GM23338 (cell line): ENCODE measurements at regions not wholly inside any gene's neighbourhood (a gene's known extent, or its start where the extent isn't known, plus 50 kb on each side); places are given as distances from the start of the nearest gene placed in this dataset.

ENCODE experiments used
- ATAC-seq: fragments of 200-7000 bp; cut with Tn5 transposase; 3 replicates; pipeline ENCODE4 v1.9.1; 2020
- DNase-seq: peaks from one replicate; pipeline ENCODE4 v3.0.0-alpha.2; 2015; ENCODE audit warnings: low spot score
- H2AFZ ChIP-seq: fragments of 200-600 bp; sonication (generic); 2 replicates; pipeline ENCODE4 v1.8.0; 2016; ENCODE audit warnings: antibody characterized with exemption, mild to moderate bottlenecking, moderate library complexity
- H3F3A ChIP-seq: fragments of 200-600 bp; sonication (generic); replicated peaks from 2 replicates; pipeline ENCODE4 v1.8.0; 2017; ENCODE audit warnings: antibody characterized with exemption, mixed run types, low read depth
- H3K27ac ChIP-seq: fragments of 200-600 bp; sonication (generic); 2 replicates; pipeline ENCODE4 v1.6.1; 2016; ENCODE audit warnings: low read depth
- H3K27me3 ChIP-seq: fragments of 200-600 bp; sonication (generic); 2 replicates; pipeline ENCODE4 v1.8.0; 2016; ENCODE audit warnings: mild to moderate bottlenecking, mixed run types, moderate library complexity; ENCODE audit not compliant: insufficient read depth
- H3K36me3 ChIP-seq: fragments of 200-600 bp; sonication (generic); 2 replicates; pipeline ENCODE4 v1.8.0; 2016; ENCODE audit warnings: mild to moderate bottlenecking; ENCODE audit not compliant: insufficient read depth
- H3K4me1 ChIP-seq: fragments of 200-600 bp; sonication (generic); 2 replicates; pipeline ENCODE4 v1.8.0; 2016; ENCODE audit warnings: mild to moderate bottlenecking, moderate library complexity; ENCODE audit not compliant: insufficient read depth
- H3K4me2 ChIP-seq: fragments of 200-600 bp; sonication (generic); 2 replicates; pipeline ENCODE4 v1.7.1; 2017; ENCODE audit warnings: mixed run types
- H3K4me3 ChIP-seq: fragments of 200-600 bp; sonication (generic); 2 replicates; pipeline ENCODE4 v1.6.1; 2016; ENCODE audit warnings: mixed run types
- H3K79me2 ChIP-seq: fragments of 200-600 bp; sonication (generic); replicated peaks from 2 replicates; pipeline ENCODE4 v1.8.0; 2017; ENCODE audit warnings: mild to moderate bottlenecking; ENCODE audit not compliant: insufficient read depth
- H3K9me2 ChIP-seq: fragments of 200-600 bp; sonication (generic); 2 replicates; pipeline ENCODE4 v1.8.0; 2017; ENCODE audit not compliant: insufficient read depth
- H4K20me1 ChIP-seq: fragments of 200-600 bp; sonication (generic); replicated peaks from 2 replicates; pipeline ENCODE4 v1.8.0; 2017; ENCODE audit warnings: mild to moderate bottlenecking; ENCODE audit not compliant: insufficient read depth
- H3K27ac Mint-ChIP-seq: 2 replicates; pipeline ENCODE4 v1.8.0; 2020; ENCODE audit warnings: inconsistent platforms, mild to moderate bottlenecking, moderate library complexity, mixed read lengths
- H3K27me3 Mint-ChIP-seq: 3 replicates; pipeline ENCODE4 v1.8.0; 2022; ENCODE audit warnings: low read depth, mild to moderate bottlenecking, moderate library complexity, mixed read lengths, inconsistent platforms; ENCODE audit not compliant: insufficient read depth, poor library complexity
- H3K36me3 Mint-ChIP-seq: 3 replicates; pipeline ENCODE4 v1.8.0; 2021; ENCODE audit warnings: low read depth, mild to moderate bottlenecking, inconsistent platforms, moderate library complexity, mixed read lengths
- H3K4me1 Mint-ChIP-seq: 3 replicates; pipeline ENCODE4 v1.8.0; 2020; ENCODE audit warnings: mild to moderate bottlenecking, inconsistent platforms, mixed read lengths
- H3K4me3 Mint-ChIP-seq: 3 replicates; pipeline ENCODE4 v1.8.0; 2021; ENCODE audit warnings: moderate library complexity, mild to moderate bottlenecking, inconsistent platforms, mixed read lengths
- H3K9me3 Mint-ChIP-seq: 3 replicates; pipeline ENCODE4 v1.8.0; 2020; ENCODE audit warnings: moderate library complexity, mild to moderate bottlenecking, inconsistent platforms, mixed read lengths
- CREB1 ChIP-seq: fragments of 250-450 bp; sonication (Bioruptor Pico); IDR thresholded peaks from 2 replicates; pipeline ENCODE4 v1.5.0; 2020; ENCODE audit warnings: low read depth, mild to moderate bottlenecking, moderate library complexity
- ETS1 ChIP-seq: IDR thresholded peaks from 2 replicates; pipeline ENCODE4 v1.6.1; 2016; ENCODE audit warnings: antibody characterized with exemption
- EZH2phosphoT487 ChIP-seq: fragments of 200-600 bp; sonication (generic); IDR thresholded peaks from one replicate; pipeline ENCODE4 v1.8.1; 2018; ENCODE audit warnings: antibody characterized with exemption; ENCODE audit not compliant: unreplicated experiment
- JUNB ChIP-seq: IDR thresholded peaks from one replicate; pipeline ENCODE4 v1.6.1; 2016; ENCODE audit warnings: antibody characterized with exemption; ENCODE audit not compliant: unreplicated experiment
- NANOG ChIP-seq: IDR thresholded peaks from 2 replicates; pipeline ENCODE4 v1.6.1; 2016; ENCODE audit warnings: antibody characterized with exemption, borderline replicate concordance
- POLR2AphosphoS5 ChIP-seq: IDR thresholded peaks from 2 replicates; pipeline ENCODE4 v1.6.1; 2016; ENCODE audit warnings: antibody characterized with exemption, low read depth
- REST ChIP-seq: IDR thresholded peaks from one replicate; pipeline ENCODE4 v1.6.1; 2018; ENCODE audit warnings: antibody characterized with exemption; ENCODE audit not compliant: unreplicated experiment
- STAT1 ChIP-seq: IDR thresholded peaks from one replicate; pipeline ENCODE4 v1.6.1; 2016; ENCODE audit warnings: antibody characterized with exemption; ENCODE audit not compliant: unreplicated experiment
- ZNF114 ChIP-seq: fragments of 250-450 bp; sonication (Bioruptor Pico); IDR thresholded peaks from 2 replicates; pipeline ENCODE4 v1.5.0; 2020; ENCODE audit warnings: mild to moderate bottlenecking, moderate library complexity
- ZNF331 ChIP-seq: fragments of 250-450 bp; sonication (Bioruptor Pico); IDR thresholded peaks from 2 replicates; pipeline ENCODE4 v1.5.0; 2020; ENCODE audit warnings: low read depth, mild to moderate bottlenecking, moderate library complexity

GRCh38 chr18:53644799-53645471 lies 579.5 kb downstream of the MBD2 start:
- Mint-ChIP-seq H3K4me1 (no peaks in the 10 kb centered on the region), H3K36me3 (peaks cover 2% of the 10 kb centered on the region; the same call in 2 of the 3 replicates), H3K4me3 (no peak overlapping the region), H3K27ac (no peak overlapping the region), H3K9me3 (peaks cover 17% of the 10 kb centered on the region), H3K27me3 (no peaks in the 10 kb centered on the region)
- H3K4me3 ChIP-seq, result no peak overlapping the region
- H2AFZ ChIP-seq, result no peak overlapping the region
- TF ChIP-seq ZNF331 (CRISPR knock-in tag) (no peak), JUNB (no peak), CREB1 (CRISPR knock-in tag) (no peak), ETS1 (no peak), ZNF114 (CRISPR knock-in tag) (no peak)
- H3F3A ChIP-seq, result no peaks in the 10 kb centered on the region
- DNase-seq, result no peak
- no peak overlapping the region for H3K27ac ChIP-seq
- H3K9me2 ChIP-seq, result peaks cover 5% of the 10 kb centered on the region; the same call in 1 of the 2 replicates
- no peaks in the 10 kb centered on the region for H3K36me3 ChIP-seq
- no peaks in the 10 kb centered on the region for H3K27me3 ChIP-seq
- no peaks in the 10 kb centered on the region for H4K20me1 ChIP-seq
- no peaks in the 10 kb centered on the region for H3K4me1 ChIP-seq
- no peak for ATAC-seq
- H3K4me2 ChIP-seq, result no peak overlapping the region
- H3K79me2 ChIP-seq, result no peaks in the 10 kb centered on the region

GRCh38 chr18:53639687-53640086 lies 584.8 kb downstream of the MBD2 start:
- Histone ChIP-seq H3K4me3 (no peak overlapping the region), H4K20me1 (no peaks in the 10 kb centered on the region), H3K4me1 (no peaks in the 10 kb centered on the region), H3K27me3 (no peaks in the 10 kb centered on the region), H3K9me2 (peaks cover 5% of the 10 kb centered on the region; the same call in 1 of the 2 replicates), H3F3A (no peaks in the 10 kb centered on the region), H3K79me2 (no peaks in the 10 kb centered on the region), H3K27ac (no peak overlapping the region), H3K4me2 (no peak overlapping the region), H2AFZ (no peak overlapping the region), H3K36me3 (no peaks in the 10 kb centered on the region)
- ATAC-seq (no peak), DNase-seq (no peak)
- Mint-ChIP-seq H3K36me3 (peaks cover 2% of the 10 kb centered on the region; the same call in 2 of the 3 replicates), H3K27ac (no peak overlapping the region), H3K27me3 (no peaks in the 10 kb centered on the region), H3K4me3 (no peak overlapping the region), H3K9me3 (peaks cover 18% of the 10 kb centered on the region), H3K4me1 (no peaks in the 10 kb centered on the region)
- TF ChIP-seq ETS1, result no peak
- TF ChIP-seq EZH2phosphoT487, result no peak
- no peak for TF ChIP-seq STAT1
- no peak for TF ChIP-seq ZNF331 (CRISPR knock-in tag)
- no peak for TF ChIP-seq ZNF114 (CRISPR knock-in tag)
- no peak for TF ChIP-seq NANOG
- no peak for TF ChIP-seq POLR2AphosphoS5
- no peak for TF ChIP-seq JUNB
- no peak for TF ChIP-seq REST
